SK-N-SH treated with all-trans-retinoic acid at 6 μM for 48 hours (cell line): ENCODE measurements at regions not wholly inside any gene's neighbourhood (a gene's known extent, or its start where the extent isn't known, plus 50 kb on each side); places are given as distances from the start of the nearest gene placed in this dataset.

Experiments
- CREB5 ChIP-seq: fragments of 250-450 bp; sonication (Bioruptor Pico); IDR thresholded peaks from 2 replicates; pipeline ENCODE4 v1.5.1; 2020; ENCODE audit warnings: low read depth, mild to moderate bottlenecking, moderate library complexity
- OSR1 ChIP-seq: fragments of 250-450 bp; sonication (Bioruptor Pico); IDR thresholded peaks from 2 replicates; pipeline ENCODE4 v1.8.0; 2022; ENCODE audit warnings: moderate library complexity, mild to moderate bottlenecking, inconsistent platforms
- PATZ1 ChIP-seq: fragments of 250-450 bp; sonication (Bioruptor Pico); IDR thresholded peaks from 2 replicates; pipeline ENCODE4 v1.8.0; 2020; ENCODE audit warnings: mild to moderate bottlenecking, moderate library complexity, borderline replicate concordance

- no peak for TF ChIP-seq CREB5 (CRISPR knock-in tag)
- TF ChIP-seq OSR1 (CRISPR knock-in tag) = no peak
- no peak for TF ChIP-seq PATZ1 (CRISPR knock-in tag)
Measured at GRCh38 chr6:12535586-12536314, 180.8 kb upstream of the PHACTR1 start.
